ENCODE measurements at regions not wholly inside any gene's neighbourhood (a gene's known extent, or its start where the extent isn't known, plus 50 kb on each side); places are given as distances from the start of the nearest gene placed in this dataset.

GRCh38 chr6:2502096-2502997, 248.4 kb downstream of the MYLK4 start:
- no peak for DNase-seq

- DNase-seq = no peak
Observed at GRCh38 chr6:2497922-2498623, 252.6 kb downstream of the MYLK4 start.

GRCh38 chr6:2496291-2496690, 250.9 kb upstream of the GMDS start:
- no peak for DNase-seq

- DNase-seq = no peak
Observed at GRCh38 chr6:2492686-2493523, 247.5 kb upstream of the GMDS start.

GRCh38 chr6:2491137-2491536, 245.7 kb upstream of the GMDS start:
- no peak for DNase-seq

- no peak for DNase-seq
Observed at GRCh38 chr6:2488578-2488977, 243.2 kb upstream of the GMDS start.

GRCh38 chr6:2485116-2485515, 239.7 kb upstream of the GMDS start:
- no peak for DNase-seq

- DNase-seq = no peak
Observed at GRCh38 chr6:2482773-2483172, 237.4 kb upstream of the GMDS start.

GRCh38 chr6:2481307-2481706, 235.9 kb upstream of the GMDS start:
- DNase-seq = no peak

- DNase-seq = no peak
Observed at GRCh38 chr6:2480267-2480966, 235.0 kb upstream of the GMDS start.

GRCh38 chr6:2478200-2478599, 232.8 kb upstream of the GMDS start:
- DNase-seq = no peak

GRCh38 chr6:2477666-2478065, 232.3 kb upstream of the GMDS start:
- DNase-seq = no peak

GRCh38 chr6:2477250-2477649, 231.8 kb upstream of the GMDS start:
- DNase-seq = no peak

- no peak for DNase-seq
Observed at GRCh38 chr6:2476376-2476775, 231.0 kb upstream of the GMDS start.

GRCh38 chr6:2471472-2471871, 226.1 kb upstream of the GMDS start:
- no peak for DNase-seq

- DNase-seq = no peak
Observed at GRCh38 chr6:2469428-2469827, 224.0 kb upstream of the GMDS start.

- DNase-seq = no peak
Observed at GRCh38 chr6:2468601-2468955, 223.2 kb upstream of the GMDS start.

GRCh38 chr6:2467929-2468600, 222.7 kb upstream of the GMDS start:
- no peak for DNase-seq

- no peak for DNase-seq
Observed at GRCh38 chr6:2465336-2465735, 219.9 kb upstream of the GMDS start.

- no peak for DNase-seq
Observed at GRCh38 chr6:2464641-2465040, 219.2 kb upstream of the GMDS start.

- DNase-seq = no peak
Observed at GRCh38 chr6:2462831-2463230, 217.4 kb upstream of the GMDS start.

- DNase-seq = no peak
Observed at GRCh38 chr6:2460216-2460745, 214.9 kb upstream of the GMDS start.
